ENCODE measurements at regions not wholly inside any gene's neighbourhood (a gene's known extent, or its start where the extent isn't known, plus 50 kb on each side); places are given as distances from the start of the nearest gene placed in this dataset.

- TF ChIP-seq PATZ1 (tag by site-specific recombination; IDR thresholded peaks at IDR 0.05) (no peak), REPIN1 (tag by site-specific recombination; IDR thresholded peaks at IDR 0.05; ENCODE audit: low read depth) (no peak), ZNF350 (tag by site-specific recombination; IDR thresholded peaks at IDR 0.05) (no peak), CTCF (tag by site-specific recombination; IDR thresholded peaks at IDR 0.05) (no peak), ZNF692 (tag by site-specific recombination; IDR thresholded peaks at IDR 0.05) (no peak), ZNF121 (tag by site-specific recombination; IDR thresholded peaks at IDR 0.05) (no peak), ZNF24 (tag by site-specific recombination; IDR thresholded peaks at IDR 0.05) (no peak), YY2 (tag by site-specific recombination; IDR thresholded peaks at IDR 0.05) (no peak), MZF1 (tag by site-specific recombination; IDR thresholded peaks at IDR 0.05; ENCODE audit: borderline replicate concordance) (no peak), OSR2 (tag by site-specific recombination; IDR thresholded peaks at IDR 0.05) (no peak), ZNF529 (tag by site-specific recombination; IDR thresholded peaks at IDR 0.05; ENCODE audit: insufficient replicate concordance) (no peak), SP2 (tag by site-specific recombination; IDR thresholded peaks at IDR 0.05) (no peak)
Observed at GRCh38 chr12:42968426-42968825, 378.9 kb upstream of the PRICKLE1 start.
